HL-60 (cell line): ENCODE measurements at regions not wholly inside any gene's neighbourhood (a gene's known extent, or its start where the extent isn't known, plus 50 kb on each side); places are given as distances from the start of the nearest gene placed in this dataset.
A peak's percentile ranks its signal among the peaks of the same experiment; 100 is the strongest.

ENCODE experiments used
- DNase-seq, 2 experiments: peaks; one replicate each; pipeline ENCODE4 v3.0.0-alpha.2; 2010 to 2020; ENCODE audit warnings: low read depth in 1 of 2, low spot score in 1 of 2
- H3K27ac ChIP-seq: fragments of 250-450 bp; sonication (Bioruptor Pico); replicated peaks from 2 replicates; pipeline ENCODE4 v1.5.1; 2020; ENCODE audit warnings: mild to moderate bottlenecking, moderate library complexity
- H3K27me3 ChIP-seq: fragments of 250-450 bp; sonication (Bioruptor Pico); 2 replicates; pipeline ENCODE4 v1.5.1; 2021; ENCODE audit warnings: mild to moderate bottlenecking, moderate library complexity; ENCODE audit not compliant: insufficient read depth, poor library complexity, severe bottlenecking
- H3K4me3 ChIP-seq: replicated peaks from 2 replicates; pipeline ENCODE4 v1.5.1; 2011; ENCODE audit warnings: mild to moderate bottlenecking, control low read depth, low read length; ENCODE audit not compliant: insufficient read depth
- CTCF ChIP-seq: IDR thresholded peaks from one replicate; pipeline ENCODE4 v1.5.1; 2011; ENCODE audit warnings: low read length, control low read depth, inconsistent platforms; ENCODE audit not compliant: insufficient read depth
- GABPA ChIP-seq: IDR thresholded peaks from 2 replicates; pipeline ENCODE4 v1.6.1; 2012; ENCODE audit warnings: low read depth
- POLR2AphosphoS5 ChIP-seq: IDR thresholded peaks from 2 replicates; pipeline ENCODE4 v1.6.1; 2012; ENCODE audit warnings: low read depth
- REST ChIP-seq: IDR thresholded peaks from 2 replicates; pipeline ENCODE4 v1.6.1; 2012; ENCODE audit warnings: low read depth; ENCODE audit not compliant: insufficient replicate concordance
- SPI1 ChIP-seq: IDR thresholded peaks from 2 replicates; pipeline ENCODE4 v1.6.1; 2012; ENCODE audit warnings: low read depth, mild to moderate bottlenecking, borderline replicate concordance

GRCh38 chr6:44569931-44570385, 182.5 kb downstream of the CDC5L start:
- Histone ChIP-seq H3K27ac (no peak overlapping the region), H3K27me3 (no peaks in the 10 kb centered on the region), H3K4me3 (no peak overlapping the region)
- peak; percentile 28 to 83 for DNase-seq
- TF ChIP-seq SPI1 (peak; percentile 100), GABPA (no peak)

- Histone ChIP-seq H3K27me3 (no peaks in the 10 kb centered on the region), H3K27ac (no peak overlapping the region), H3K4me3 (no peak overlapping the region)
- no peak for DNase-seq
- TF ChIP-seq REST (no peak), CTCF (no peak), SPI1 (no peak), POLR2AphosphoS5 (no peak), GABPA (no peak)
Measured at GRCh38 chr6:44571510-44571909, 184.0 kb downstream of the CDC5L start.

- Histone ChIP-seq H3K4me3 (no peak overlapping the region), H3K27ac (no peak overlapping the region), H3K27me3 (no peaks in the 10 kb centered on the region)
- no peak for TF ChIP-seq GABPA
- no peak for TF ChIP-seq REST
- no peak for TF ChIP-seq CTCF
- no peak for TF ChIP-seq SPI1
- TF ChIP-seq POLR2AphosphoS5: no peak
- no peak for DNase-seq
Measured at GRCh38 chr6:44572346-44572745, 184.8 kb downstream of the CDC5L start.

- TF ChIP-seq GABPA: no peak
- TF ChIP-seq CTCF: no peak
- TF ChIP-seq POLR2AphosphoS5: no peak
- TF ChIP-seq REST: no peak
- TF ChIP-seq SPI1: no peak
- no peak for DNase-seq
Measured at GRCh38 chr6:44575644-44576043, 188.1 kb downstream of the CDC5L start.

More at GRCh38 chr6:44575644-44576043, 188.1 kb downstream of the CDC5L start:
- H3K4me3 ChIP-seq: no peak overlapping the region
- no peak overlapping the region for H3K27ac ChIP-seq
- H3K27me3 ChIP-seq: no peaks in the 10 kb centered on the region
